SH-SY5Y (cell line): ENCODE measurements at regions not wholly inside any gene's neighbourhood (a gene's known extent, or its start where the extent isn't known, plus 50 kb on each side); places are given as distances from the start of the nearest gene placed in this dataset.

Experiments
- GATA2 ChIP-seq: IDR thresholded peaks from 2 replicates; pipeline ENCODE4 v1.6.1; 2011; ENCODE audit warnings: mild to moderate bottlenecking, low read depth, low read length
- GATA3 ChIP-seq: IDR thresholded peaks from 2 replicates; pipeline ENCODE4 v1.6.1; 2011; ENCODE audit warnings: low read depth, mild to moderate bottlenecking, low read length, moderate library complexity

DNA sequence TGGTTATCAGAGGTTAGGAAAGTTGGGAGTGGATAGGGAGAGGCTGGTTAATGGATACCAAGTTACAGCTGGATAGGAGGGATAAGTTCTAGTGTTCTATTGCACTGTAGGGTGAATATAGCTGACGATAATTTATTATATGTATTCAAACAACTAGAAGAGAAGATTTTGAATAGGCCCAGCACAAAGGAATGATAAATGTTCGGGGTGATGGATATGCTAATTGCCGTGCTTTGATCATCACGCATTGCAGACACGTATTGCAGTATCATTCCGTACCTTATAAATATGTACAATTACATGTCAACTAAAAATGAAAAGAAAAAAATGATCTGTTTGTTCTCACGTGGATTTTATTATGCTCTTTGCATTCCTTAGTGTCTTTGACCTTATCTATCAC lies 369.2 kb upstream of the PKDCC start:
- TF ChIP-seq GATA2, result no peak
- no peak for TF ChIP-seq GATA3

DNA sequence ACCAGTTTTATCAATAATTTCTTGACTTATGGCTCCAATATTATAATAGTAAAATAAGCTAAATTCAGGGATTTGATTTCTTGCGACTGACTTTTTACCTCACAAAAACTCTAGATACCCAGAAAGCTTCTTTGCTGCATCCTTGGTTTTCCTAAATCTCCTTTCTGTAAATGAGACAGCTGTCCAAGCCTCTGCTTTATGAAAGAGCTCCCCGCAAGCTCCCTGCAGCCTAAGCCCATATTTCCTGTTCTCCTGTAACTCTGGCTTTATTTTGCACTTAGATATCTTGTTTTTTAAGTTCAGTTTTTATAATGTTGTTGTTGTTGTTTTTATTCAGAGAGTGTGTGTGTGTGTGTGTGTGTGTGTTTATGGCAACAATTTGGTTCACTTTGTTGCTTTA lies 361.7 kb upstream of the PKDCC start:
- TF ChIP-seq GATA2 (no peak), GATA3 (no peak)

- TF ChIP-seq GATA3, result no peak
Observed at GRCh38 chr2:41691561-41691960, 356.3 kb upstream of the PKDCC start.

DNA sequence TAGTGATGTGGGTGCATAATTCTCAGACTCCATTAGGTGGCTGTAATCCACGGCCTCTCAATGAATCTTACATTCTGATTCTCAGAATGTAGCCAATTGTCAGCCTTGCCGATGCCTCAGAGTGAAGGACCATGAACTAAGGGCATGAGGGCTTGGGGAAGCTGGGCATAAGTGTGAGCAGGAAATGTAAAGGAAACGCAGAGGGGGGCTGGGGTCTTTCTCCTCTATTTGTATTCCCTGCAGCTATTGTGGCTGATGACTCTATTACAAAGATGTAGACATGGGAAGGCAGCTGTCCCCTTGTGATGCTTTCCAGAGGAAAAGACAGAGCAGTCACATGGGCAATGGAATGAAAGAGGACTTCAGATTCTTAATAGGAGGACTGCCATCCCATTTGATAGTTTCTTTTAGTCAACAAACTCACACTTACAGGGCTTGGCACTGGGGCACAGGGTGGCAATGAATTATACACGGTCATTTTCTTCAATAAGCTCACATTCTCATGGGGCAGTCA lies 353.2 kb upstream of the PKDCC start:
- TF ChIP-seq GATA2, result no peak
- TF ChIP-seq GATA3, result no peak

GRCh38 chr2:41695198-41696113 lies 352.4 kb upstream of the PKDCC start:
- no peak for TF ChIP-seq GATA3
- no peak for TF ChIP-seq GATA2

- TF ChIP-seq GATA3 (no peak), GATA2 (no peak)
Observed at GRCh38 chr2:41697389-41697788, 350.4 kb upstream of the PKDCC start.

GRCh38 chr2:41698678-41699422 lies 349.0 kb upstream of the PKDCC start:
- TF ChIP-seq GATA2, result no peak
- TF ChIP-seq GATA3, result no peak

GRCh38 chr2:41701231-41701630 lies 346.6 kb upstream of the PKDCC start:
- no peak for TF ChIP-seq GATA2
- no peak for TF ChIP-seq GATA3

GRCh38 chr2:41703123-41703522 lies 344.7 kb upstream of the PKDCC start:
- TF ChIP-seq GATA2, result no peak
- TF ChIP-seq GATA3, result no peak

DNA sequence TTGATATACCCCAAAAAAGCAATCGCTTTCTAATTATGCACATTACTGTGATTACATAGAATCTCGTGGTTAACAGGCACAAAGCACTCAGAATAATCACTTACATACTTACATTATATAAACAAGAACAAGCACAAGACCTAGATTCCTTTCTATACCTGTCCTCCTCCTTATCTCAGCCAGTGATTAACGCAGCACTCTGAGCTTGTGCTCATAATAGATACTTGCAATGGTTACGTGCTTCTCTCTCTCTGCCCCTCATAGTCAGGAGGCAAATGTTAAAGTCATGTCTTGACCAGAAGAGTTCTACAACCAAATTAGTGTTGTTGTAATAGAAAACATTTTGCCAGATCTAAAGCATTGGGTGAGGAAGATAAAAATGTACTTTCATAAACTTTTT lies 342.2 kb upstream of the PKDCC start:
- no peak for TF ChIP-seq GATA2
- TF ChIP-seq GATA3, result no peak

GRCh38 chr2:41706286-41706685 lies 341.5 kb upstream of the PKDCC start:
- no peak for TF ChIP-seq GATA2

GRCh38 chr2:41707790-41708451 lies 339.9 kb upstream of the PKDCC start:
- TF ChIP-seq GATA2 (no peak), GATA3 (no peak)

DNA sequence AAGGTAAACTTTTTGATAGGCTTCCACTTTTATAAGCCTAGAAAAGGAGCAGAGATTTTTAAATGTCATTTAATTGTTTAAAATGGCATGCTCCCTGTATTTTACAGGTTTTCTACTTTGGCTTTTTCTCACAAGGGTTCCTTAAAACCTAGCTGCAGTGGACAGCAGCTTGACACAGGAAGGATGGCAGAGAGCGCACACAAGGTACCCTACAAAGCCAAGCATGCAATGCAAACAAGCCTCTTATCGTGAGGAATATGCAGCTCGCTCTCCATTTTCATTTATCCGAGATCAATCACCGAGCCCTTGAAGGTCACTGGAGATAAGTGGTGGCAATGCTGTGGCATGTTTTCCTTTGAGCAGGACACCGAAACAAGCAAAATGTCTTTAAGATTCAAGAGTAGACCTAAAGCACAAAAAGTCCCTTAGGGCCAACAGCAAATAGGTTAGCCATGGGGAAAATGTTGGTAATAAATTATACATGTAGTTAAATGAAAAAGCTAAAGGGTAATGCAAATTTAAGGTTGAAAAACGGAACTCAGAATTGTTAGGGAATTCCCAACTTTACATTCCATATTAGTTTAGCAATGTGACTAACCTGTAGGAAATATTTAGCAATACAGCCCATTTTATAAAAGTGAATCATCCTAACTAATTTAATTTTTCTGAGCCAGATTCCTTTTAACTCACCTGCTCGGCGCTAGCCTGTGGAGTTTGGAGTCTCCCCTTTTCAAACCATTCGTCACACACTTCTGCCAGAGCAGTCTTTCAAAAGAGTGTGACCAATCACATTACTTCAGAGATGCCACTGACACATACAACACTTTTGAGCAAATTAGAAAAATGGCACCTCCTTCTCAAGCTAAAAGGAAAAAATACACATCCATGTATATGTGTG lies 337.9 kb upstream of the PKDCC start:
- TF ChIP-seq GATA2 (no peak), GATA3 (no peak)
